Gastroesophageal sphincter (tissue), 4 donors: ENCODE measurements at regions not wholly inside any gene's neighbourhood (a gene's known extent, or its start where the extent isn't known, plus 50 kb on each side); places are given as distances from the start of the nearest gene placed in this dataset.
"Not testable (repeated sequence)": the region's sequence is repeated elsewhere in the genome, so short reads cannot be mapped to it uniquely, and the experiment has no call there.

Experiments
- ATAC-seq: fragments of 150-250 bp; one replicate; pipeline ENCODE4 v1.9.1; 2016; ENCODE audit warnings: mild to moderate bottlenecking, moderate library complexity
- H3K27ac ChIP-seq, 4 donors: fragments of 200-600 bp; sonication (generic) in 3 of 4; 1 replicate in 3 of 4; 2 replicates in 1 of 4; pipeline ENCODE4 v1.5.1; 2016 to 2019
- H3K27me3 ChIP-seq: fragments of 200-600 bp; sonication (generic); one replicate; pipeline ENCODE4 v1.5.1; 2019
- H3K36me3 ChIP-seq, 2 donors: fragments of 200-600 bp; sonication (generic); one replicate each; pipeline ENCODE4 v1.5.1; 2019; ENCODE audit warnings: control low read depth in 1 of 2
- H3K4me1 ChIP-seq, 3 donors: fragments of 200-600 bp; sonication (generic); 1 replicate in 2 of 3; 2 replicates in 1 of 3; pipeline ENCODE4 v1.5.1; 2016 to 2019; ENCODE audit warnings: control low read depth in 2 of 3
- H3K4me3 ChIP-seq, 2 donors: fragments of 200-600 bp; sonication (generic); one replicate each; pipeline ENCODE4 v1.5.1; 2019; ENCODE audit warnings: mild to moderate bottlenecking in 1 of 2, moderate library complexity in 1 of 2
- H3K9me3 ChIP-seq, 3 donors: fragments of 200-600 bp; sonication (generic); one replicate each; pipeline ENCODE4 v1.5.1; 2017 to 2019; ENCODE audit warnings: control low read depth in 2 of 3
- EP300 ChIP-seq: sonication (generic); formaldehyde crosslinking; IDR thresholded peaks from one replicate; pipeline ENCODE4 v1.6.1; 2017; ENCODE audit warnings: antibody characterized with exemption, mild to moderate bottlenecking
- POLR2A ChIP-seq, 2 donors: fragments of 450-650 bp; IDR thresholded peaks; one replicate each; pipeline ENCODE4 v1.6.1; 2017; ENCODE audit warnings: antibody characterized with exemption in 2 of 2, mild to moderate bottlenecking in 2 of 2, moderate library complexity in 1 of 2
- POLR2AphosphoS5 ChIP-seq: sonication (generic); formaldehyde crosslinking; IDR thresholded peaks from one replicate; pipeline ENCODE4 v1.6.1; 2017; ENCODE audit warnings: antibody characterized with exemption
- WGBS, 2 donors: methylation state at CpG; one replicate each; pipeline ENCODE4 v1.1.5; 2018; ENCODE audit warnings: low coverage in 1 of 2; 5-methylcytosine and 5-hydroxymethylcytosine counted together
- TF ChIP-seq, protein P1 (sequence below), 4 experiments: fragments of 200-600 bp in 2 of 4; fragments of 450-650 bp in 2 of 4; sonication (generic) in 1 of 4; IDR thresholded peaks; one replicate each; pipeline ENCODE4 v1.5.1; 2017 to 2019; ENCODE audit warnings: antibody characterized with exemption in 4 of 4, mild to moderate bottlenecking in 2 of 4, moderate library complexity in 2 of 4

DNA sequence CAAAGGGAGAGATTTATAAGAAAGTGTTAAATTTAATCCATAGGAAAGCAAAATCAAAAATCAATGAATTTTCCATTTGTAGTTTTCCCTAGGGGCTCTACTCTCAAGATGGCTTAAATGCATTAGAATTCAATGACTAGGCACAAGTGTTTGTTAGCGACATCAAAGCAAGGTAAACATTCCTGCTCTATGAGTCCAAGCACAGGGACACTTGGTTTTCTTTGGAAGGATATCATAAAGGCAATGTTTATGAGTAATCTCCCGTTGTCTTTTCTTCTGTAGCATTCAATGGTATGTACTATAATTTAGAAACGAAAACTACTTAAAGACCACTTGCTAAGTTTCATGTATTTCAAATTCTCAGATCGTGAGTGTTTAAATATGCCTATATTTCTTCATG lies 54.8 kb upstream of the ZNF717 start:
- H3K4me3 ChIP-seq, H3K27me3 ChIP-seq, ATAC-seq, H3K36me3 ChIP-seq, H3K9me3 ChIP-seq, H3K27ac ChIP-seq, H3K4me1 ChIP-seq: not testable (repeated sequence)
- WGBS, 2 donors, result 74 to 81% methylated on average over 4 of the region's 4 CpGs

DNA sequence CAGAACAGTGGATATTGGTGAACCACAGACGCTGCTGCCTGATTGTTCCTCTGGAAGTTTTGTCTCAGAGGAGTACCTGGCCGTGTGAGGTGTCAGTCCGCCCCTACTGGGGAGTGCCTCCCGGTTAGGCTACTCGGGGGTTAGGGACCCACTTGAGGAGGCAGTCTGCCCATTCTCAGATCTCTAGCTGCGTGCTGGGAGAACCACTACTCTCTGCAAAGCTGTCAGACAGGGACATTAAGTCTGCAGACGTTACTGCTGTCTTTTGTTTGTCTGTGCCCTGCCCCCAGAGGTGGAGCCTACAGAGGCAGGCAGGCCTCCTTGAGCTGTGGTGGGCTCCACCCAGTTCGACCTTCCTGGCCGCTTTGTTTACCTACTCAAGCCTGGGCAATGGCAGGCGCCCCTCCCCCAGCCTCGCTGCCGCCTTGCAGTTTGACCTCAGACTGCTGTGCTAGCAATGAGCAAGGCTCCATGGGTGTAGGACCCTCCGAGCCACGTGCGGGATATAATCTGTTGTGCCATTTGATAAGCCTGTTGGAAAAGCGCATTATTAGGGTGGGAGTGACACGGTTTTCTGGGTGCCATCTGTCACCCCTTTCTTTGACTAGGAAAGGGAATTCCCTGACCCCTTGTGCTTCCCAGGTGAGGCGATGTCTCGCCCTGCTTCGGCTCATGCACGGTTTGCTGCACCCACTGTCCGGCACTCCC lies 65.1 kb upstream of the ZNF717 start:
- H3K4me1 ChIP-seq, H3K36me3 ChIP-seq, ATAC-seq, H3K4me3 ChIP-seq, H3K27me3 ChIP-seq, H3K27ac ChIP-seq: not testable (repeated sequence)
- WGBS, 2 donors, result 55 to 83% methylated on average over 4 to 10 of the region's 22 CpGs
- H3K9me3 ChIP-seq, result peaks cover 0 to 25% (median 0%) of the 10 kb centered on the region in 3 donors

DNA sequence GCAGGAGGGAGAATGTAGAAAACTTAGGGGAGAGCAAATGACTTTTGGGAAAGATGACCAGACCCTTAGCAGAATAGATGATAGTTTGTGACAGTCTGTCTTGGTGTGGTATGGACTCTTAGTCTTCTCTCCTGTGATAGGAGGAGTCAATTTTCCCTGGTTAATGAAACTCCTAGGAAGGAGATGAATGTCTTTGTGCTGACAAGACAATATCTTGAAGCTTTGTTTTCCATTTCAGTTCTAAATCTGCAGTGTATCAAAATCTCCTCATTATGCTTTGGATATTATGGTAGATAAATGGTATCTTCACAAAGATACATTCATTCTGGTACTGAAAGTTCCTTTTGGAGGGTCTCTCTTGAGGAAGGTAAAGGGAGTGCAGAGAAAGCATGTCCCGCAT lies 77.8 kb upstream of the ZNF717 start:
- 90 to 91% methylated on average over 1 of the region's 1 CpG for WGBS, 2 donors
- H3K9me3 ChIP-seq, result no peaks in the 10 kb centered on the region
- no peak overlapping the region for H3K27ac ChIP-seq
- H3K36me3 ChIP-seq, result no peaks in the 10 kb centered on the region
- TF ChIP-seq POLR2AphosphoS5, result no peak
- TF ChIP-seq, protein P1, sequence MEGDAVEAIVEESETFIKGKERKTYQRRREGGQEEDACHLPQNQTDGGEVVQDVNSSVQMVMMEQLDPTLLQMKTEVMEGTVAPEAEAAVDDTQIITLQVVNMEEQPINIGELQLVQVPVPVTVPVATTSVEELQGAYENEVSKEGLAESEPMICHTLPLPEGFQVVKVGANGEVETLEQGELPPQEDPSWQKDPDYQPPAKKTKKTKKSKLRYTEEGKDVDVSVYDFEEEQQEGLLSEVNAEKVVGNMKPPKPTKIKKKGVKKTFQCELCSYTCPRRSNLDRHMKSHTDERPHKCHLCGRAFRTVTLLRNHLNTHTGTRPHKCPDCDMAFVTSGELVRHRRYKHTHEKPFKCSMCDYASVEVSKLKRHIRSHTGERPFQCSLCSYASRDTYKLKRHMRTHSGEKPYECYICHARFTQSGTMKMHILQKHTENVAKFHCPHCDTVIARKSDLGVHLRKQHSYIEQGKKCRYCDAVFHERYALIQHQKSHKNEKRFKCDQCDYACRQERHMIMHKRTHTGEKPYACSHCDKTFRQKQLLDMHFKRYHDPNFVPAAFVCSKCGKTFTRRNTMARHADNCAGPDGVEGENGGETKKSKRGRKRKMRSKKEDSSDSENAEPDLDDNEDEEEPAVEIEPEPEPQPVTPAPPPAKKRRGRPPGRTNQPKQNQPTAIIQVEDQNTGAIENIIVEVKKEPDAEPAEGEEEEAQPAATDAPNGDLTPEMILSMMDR (IDR thresholded peaks at IDR 0.05), result no peak
- no peak for TF ChIP-seq EP300
- TF ChIP-seq POLR2A (IDR thresholded peaks at IDR 0.05), result no peak
- no peak overlapping the region for H3K4me3 ChIP-seq
- H3K27me3 ChIP-seq, result peaks cover 3% of the 10 kb centered on the region
- H3K4me1 ChIP-seq, result no peaks in the 10 kb centered on the region
- ATAC-seq, result no peak

DNA sequence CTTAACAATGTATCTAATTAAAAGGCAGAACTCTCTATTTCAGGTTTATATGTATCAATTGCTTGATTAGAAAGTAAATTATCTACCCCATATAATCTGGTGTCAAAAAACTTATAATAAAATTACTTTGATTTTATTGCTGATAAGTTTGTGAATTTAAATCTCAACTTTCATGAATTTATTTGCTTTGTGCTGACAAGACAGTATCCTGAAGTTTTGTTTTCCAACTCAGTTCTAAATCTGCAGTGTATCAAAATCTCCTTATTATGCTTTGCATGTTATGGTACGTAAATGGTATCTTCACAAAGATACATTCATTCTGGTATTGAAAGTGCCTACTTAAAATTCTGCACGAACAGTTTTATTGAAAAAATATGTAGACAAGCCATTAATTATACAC lies 78.5 kb upstream of the ZNF717 start:
- ATAC-seq, result no peak
- Histone ChIP-seq H3K27ac (no peak overlapping the region), H3K36me3 (no peaks in the 10 kb centered on the region), H3K4me1 (no peaks in the 10 kb centered on the region), H3K4me3 (no peak overlapping the region), H3K9me3 (no peaks in the 10 kb centered on the region), H3K27me3 (no peaks in the 10 kb centered on the region)
- TF ChIP-seq, protein P1 (IDR thresholded peaks at IDR 0.05), result no peak
- TF ChIP-seq EP300 (no peak), POLR2AphosphoS5 (no peak)
- 18 to 33% methylated on average over 2 of the region's 2 CpGs for WGBS, 2 donors

DNA sequence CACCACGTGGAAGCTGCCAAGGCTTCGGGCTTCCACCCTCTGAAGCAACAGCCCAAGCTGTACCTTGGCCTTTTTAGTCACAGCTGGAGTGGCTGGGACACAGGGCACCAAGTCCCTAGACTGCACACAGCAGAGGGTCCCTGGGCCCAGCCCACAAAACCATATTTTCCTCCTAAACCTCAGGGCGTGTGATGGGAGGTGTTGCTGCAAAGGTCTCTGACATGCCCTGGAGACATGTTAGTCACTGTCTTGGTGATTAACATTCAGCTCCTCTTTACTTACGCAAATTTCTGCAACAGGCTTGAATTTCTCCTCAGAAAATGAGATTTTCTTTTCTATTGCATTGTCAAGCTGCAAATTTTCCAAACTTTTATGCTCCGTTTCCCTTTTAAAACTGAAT lies 98.4 kb upstream of the ZNF717 start:
- ATAC-seq, H3K27me3 ChIP-seq, H3K36me3 ChIP-seq, H3K27ac ChIP-seq, H3K9me3 ChIP-seq, H3K4me3 ChIP-seq, H3K4me1 ChIP-seq: not testable (repeated sequence)
- WGBS, 2 donors, result 84 to 91% methylated on average over 3 to 5 of the region's 5 CpGs

DNA sequence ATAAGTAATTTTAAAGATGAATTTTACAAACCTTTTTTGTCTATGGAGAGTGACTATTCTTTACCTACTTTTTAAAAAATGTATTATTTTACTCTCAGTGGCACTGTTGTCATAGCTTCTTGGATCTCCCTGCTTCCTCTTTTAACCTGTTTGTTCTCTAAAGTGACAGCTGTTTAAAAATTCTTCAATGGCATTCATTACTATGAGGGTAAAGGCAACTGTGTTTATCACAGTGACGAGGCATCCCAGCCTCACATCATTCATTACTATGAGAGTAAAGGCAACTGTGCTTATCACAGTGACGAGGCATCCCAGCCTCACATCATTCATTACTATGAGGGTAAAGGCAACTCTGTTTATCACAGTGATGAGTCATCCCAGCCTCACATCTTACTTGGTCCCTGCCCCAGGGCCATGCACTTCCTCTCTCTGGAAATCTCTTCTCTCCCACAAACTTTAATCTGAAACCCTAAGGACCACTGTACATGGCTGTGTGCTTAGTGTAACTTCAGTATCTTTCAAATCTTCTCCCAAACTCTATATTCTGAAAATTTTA lies 101.7 kb upstream of the ZNF717 start:
- no peak for ATAC-seq
- WGBS, 2 donors, result 7 to 9% methylated on average over 2 of the region's 2 CpGs
- Histone ChIP-seq H3K27me3 (no peaks in the 10 kb centered on the region), H3K27ac (no peak overlapping the region), H3K4me3 (no peak overlapping the region), H3K9me3 (no peaks in the 10 kb centered on the region), H3K4me1 (no peaks in the 10 kb centered on the region), H3K36me3 (no peaks in the 10 kb centered on the region)
- TF ChIP-seq POLR2A (IDR thresholded peaks at IDR 0.05) (no peak), EP300 (no peak), POLR2AphosphoS5 (no peak)
- TF ChIP-seq, protein P1 (IDR thresholded peaks at IDR 0.05), result no peak
